Sigmoid colon (tissue), 4 donors: ENCODE measurements at regions not wholly inside any gene's neighbourhood (a gene's known extent, or its start where the extent isn't known, plus 50 kb on each side); places are given as distances from the start of the nearest gene placed in this dataset.

Experiments
- CTCF ChIP-seq, 4 experiments: fragments of 450-650 bp in 3 of 4; fragments of 200-600 bp in 1 of 4; IDR thresholded peaks; one replicate each; pipeline ENCODE4 v1.5.1; 2016 to 2019; ENCODE audit warnings: antibody characterized with exemption in 4 of 4, mild to moderate bottlenecking in 3 of 4, moderate library complexity in 2 of 4
- EP300 ChIP-seq, 4 donors: sonication (generic); formaldehyde crosslinking; IDR thresholded peaks; one replicate each; pipeline ENCODE4 v1.6.1; 2017; ENCODE audit warnings: antibody characterized with exemption in 4 of 4

GRCh38 chr2:207459990-207460757 lies 69.6 kb upstream of the CREB1 start:
- TF ChIP-seq EP300 (IDR thresholded peaks at IDR 0.05) (no peak), CTCF (IDR thresholded peaks at IDR 0.05) (no peak)
